Right lobe of liver (tissue), 6 donors: ENCODE measurements at regions not wholly inside any gene's neighbourhood (a gene's known extent, or its start where the extent isn't known, plus 50 kb on each side); places are given as distances from the start of the nearest gene placed in this dataset.

Experiments used
- ATAC-seq, 4 donors: fragments of 200-7000 bp; cut with Tn5 transposase; one replicate each; pipeline ENCODE4 v1.9.1; 2020; ENCODE audit warnings: mild to moderate bottlenecking in 4 of 4, moderate library complexity in 4 of 4
- DNase-seq, 3 donors: peaks; one replicate each; pipeline ENCODE4 v3.0.0-alpha.2; 2020
- H3K27ac ChIP-seq, 3 donors: fragments of 200-600 bp; one replicate each; pipeline ENCODE4 v1.8.0; 2022
- H3K27me3 ChIP-seq, 2 donors: fragments of 200-600 bp; one replicate each; pipeline ENCODE4 v1.8.0; 2022
- H3K36me3 ChIP-seq, 4 donors: fragments of 200-600 bp; sonication (generic) in 1 of 4; one replicate each; pipeline versions ENCODE4 v1.5.1 to v1.8.0; 2017 to 2022; ENCODE audit warnings: control low read depth in 1 of 4
- H3K4me1 ChIP-seq, 4 donors: fragments of 200-600 bp; sonication (generic) in 1 of 4; one replicate each; pipeline versions ENCODE4 v1.5.1 to v1.8.0; 2017 to 2022; ENCODE audit warnings: control low read depth in 1 of 4
- H3K4me3 ChIP-seq, 3 donors: fragments of 200-600 bp; one replicate each; pipeline ENCODE4 v1.8.0; 2022
- H3K9me3 ChIP-seq, 4 donors: fragments of 200-600 bp; sonication (generic) in 1 of 4; one replicate each; pipeline versions ENCODE4 v1.5.1 to v1.8.0; 2017 to 2022; ENCODE audit warnings: control low read depth in 1 of 4
- POLR2A ChIP-seq: fragments of 450-650 bp; IDR thresholded peaks from one replicate; pipeline ENCODE4 v1.6.1; 2017; ENCODE audit warnings: antibody characterized with exemption, mild to moderate bottlenecking
- WGBS: methylation state at CpG from one replicate; pipeline ENCODE4 v1.1.6; 2018; ENCODE audit warnings: low coverage, low lambda C conversion rate; ENCODE audit not compliant: insufficient coverage; ENCODE audit errors: missing lambda C conversion rate; 5-methylcytosine and 5-hydroxymethylcytosine counted together
- intact Hi-C, 2 donors: fragments of 100-400 bp; cut with DNase I; formaldehyde crosslinking; loops; one replicate each; pipeline versions ENCODE4 v1.11.2 to v1.14.1; 2022
- TF ChIP-seq, protein P1 (sequence below), 4 donors: fragments of 200-600 bp in 3 of 4; fragments of 450-650 bp in 1 of 4; IDR thresholded peaks; one replicate each; pipeline versions ENCODE4 v1.5.1 to v1.8.0; 2016 to 2022; ENCODE audit warnings: antibody characterized with exemption in 4 of 4, mild to moderate bottlenecking in 2 of 4
- donor health status: DM: no; HTN: yes; CAD: no.
- donor health status: DM: no; HTN: no; CAD: no.
- donor health status: DM: no; HTN: no; CAD: no.
- donor health status: DM: no; HTN: yes; CAD: no.
- donor health status: DM: no; HTN: yes; CAD: no.

DNA sequence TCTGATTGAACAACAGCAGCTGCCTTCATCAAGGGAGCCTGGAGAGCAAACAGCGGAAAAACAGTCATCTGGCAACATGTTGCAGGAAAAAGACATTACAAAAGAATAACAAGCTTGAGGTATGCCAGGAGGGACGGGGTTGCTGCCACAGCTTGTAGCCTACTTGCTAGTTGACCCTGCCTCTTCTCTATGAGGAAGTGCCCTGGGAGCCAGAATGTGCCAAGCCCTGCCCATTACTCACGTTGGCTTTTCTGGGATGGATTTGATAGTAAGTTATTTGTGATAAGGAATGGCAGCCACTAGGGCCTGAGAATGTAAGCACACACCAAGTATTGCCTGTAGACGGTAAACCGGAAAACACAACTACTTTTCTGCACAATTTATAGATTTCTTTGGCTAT, 113.5 kb upstream of the KIRREL3 start:
- no peaks in the 10 kb centered on the region for H3K9me3 ChIP-seq
- H3K27ac ChIP-seq: no peak overlapping the region
- H3K36me3 ChIP-seq: no peaks in the 10 kb centered on the region

DNA sequence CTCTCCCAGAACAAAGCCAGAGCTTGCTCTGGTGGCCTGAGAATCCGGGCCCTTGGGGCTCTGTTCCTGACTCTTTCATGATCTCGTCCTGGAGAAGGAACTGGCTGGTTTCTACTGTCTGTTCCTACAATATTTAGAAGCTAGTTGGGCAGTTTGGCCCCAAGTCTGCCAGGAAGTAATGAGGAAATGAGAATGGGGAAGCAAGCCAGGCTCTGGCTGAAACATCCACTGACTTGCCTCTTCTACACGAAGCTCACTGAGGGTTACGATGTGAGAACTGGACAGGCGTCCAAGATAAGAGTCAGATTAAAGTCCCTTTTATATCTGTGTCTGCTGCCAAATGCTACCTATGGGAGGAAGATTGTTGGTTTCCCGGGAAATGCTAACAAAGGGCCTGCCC, 110.0 kb upstream of the KIRREL3 start:
- no peaks in the 10 kb centered on the region for H3K36me3 ChIP-seq
- intact Hi-C loops: no loop called here
- H3K4me1 ChIP-seq: peaks cover 0 to 16% (median 2%) of the 10 kb centered on the region in 4 donors
- DNase-seq (no peak), ATAC-seq (peak in 1 of 4 donors; percentile 6)
- 10% methylated on average over 5 of the region's 6 CpGs for WGBS
- H3K27ac ChIP-seq: no peak overlapping the region
- H3K9me3 ChIP-seq: no peaks in the 10 kb centered on the region
- no peak overlapping the region for H3K4me3 ChIP-seq
- no peak for TF ChIP-seq POLR2A
- TF ChIP-seq, protein P1, sequence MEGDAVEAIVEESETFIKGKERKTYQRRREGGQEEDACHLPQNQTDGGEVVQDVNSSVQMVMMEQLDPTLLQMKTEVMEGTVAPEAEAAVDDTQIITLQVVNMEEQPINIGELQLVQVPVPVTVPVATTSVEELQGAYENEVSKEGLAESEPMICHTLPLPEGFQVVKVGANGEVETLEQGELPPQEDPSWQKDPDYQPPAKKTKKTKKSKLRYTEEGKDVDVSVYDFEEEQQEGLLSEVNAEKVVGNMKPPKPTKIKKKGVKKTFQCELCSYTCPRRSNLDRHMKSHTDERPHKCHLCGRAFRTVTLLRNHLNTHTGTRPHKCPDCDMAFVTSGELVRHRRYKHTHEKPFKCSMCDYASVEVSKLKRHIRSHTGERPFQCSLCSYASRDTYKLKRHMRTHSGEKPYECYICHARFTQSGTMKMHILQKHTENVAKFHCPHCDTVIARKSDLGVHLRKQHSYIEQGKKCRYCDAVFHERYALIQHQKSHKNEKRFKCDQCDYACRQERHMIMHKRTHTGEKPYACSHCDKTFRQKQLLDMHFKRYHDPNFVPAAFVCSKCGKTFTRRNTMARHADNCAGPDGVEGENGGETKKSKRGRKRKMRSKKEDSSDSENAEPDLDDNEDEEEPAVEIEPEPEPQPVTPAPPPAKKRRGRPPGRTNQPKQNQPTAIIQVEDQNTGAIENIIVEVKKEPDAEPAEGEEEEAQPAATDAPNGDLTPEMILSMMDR (IDR thresholded peaks at IDR 0.05): no peak
- H3K27me3 ChIP-seq: no peaks in the 10 kb centered on the region

More for the DNA sequence above, 113.5 kb upstream of the KIRREL3 start:
- Histone ChIP-seq H3K4me3 (no peak overlapping the region), H3K27me3 (no peaks in the 10 kb centered on the region), H3K4me1 (peaks cover 0 to 9% (median 0%) of the 10 kb centered on the region in 4 donors)
- no peak for TF ChIP-seq POLR2A
- TF ChIP-seq, protein P1 (IDR thresholded peaks at IDR 0.05): no peak
- 53% methylated on average over 5 of the region's 5 CpGs for WGBS
- peak in 1 of 3 donors; percentile 31 for DNase-seq
- intact Hi-C loops: no loop called here
- ATAC-seq: peak in 2 of 4 donors; percentile 50 to 67

DNA sequence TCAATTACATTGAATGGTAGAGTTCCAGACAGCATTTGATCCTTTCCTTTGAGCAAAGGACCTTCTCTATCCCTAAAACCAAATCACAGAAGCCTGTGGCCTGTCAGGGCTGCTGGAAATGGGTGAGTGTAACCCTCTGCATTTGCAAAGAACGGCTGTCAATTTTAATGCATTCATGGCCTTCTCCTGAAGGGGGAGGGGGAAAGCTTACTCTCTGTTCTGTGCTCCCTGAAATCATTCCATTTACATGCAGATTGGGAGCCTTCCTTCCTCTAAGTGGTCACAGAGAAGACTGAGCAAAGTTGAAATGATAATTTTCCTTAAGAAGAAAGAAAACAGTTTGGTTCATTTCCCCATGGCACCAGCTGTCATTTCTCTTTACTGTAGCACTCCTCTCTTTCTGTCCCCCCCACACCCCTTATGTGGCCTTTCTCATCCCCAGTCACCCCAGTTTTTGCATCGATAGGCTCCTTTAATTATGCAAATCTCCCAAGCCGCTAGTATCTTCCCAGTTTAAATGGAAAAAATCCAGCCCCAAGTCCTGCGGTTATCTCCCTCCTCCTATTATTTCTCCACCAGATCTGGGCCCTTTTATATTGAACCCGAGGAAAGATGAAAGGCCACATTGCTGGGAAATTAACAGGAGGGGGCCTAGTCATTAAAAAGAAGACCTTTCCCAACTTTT, 109.4 kb upstream of the KIRREL3 start:
- Histone ChIP-seq H3K4me3 (no peak overlapping the region), H3K9me3 (no peaks in the 10 kb centered on the region), H3K4me1 (peaks cover 0 to 16% (median 2%) of the 10 kb centered on the region in 4 donors), H3K36me3 (no peaks in the 10 kb centered on the region), H3K27me3 (no peaks in the 10 kb centered on the region), H3K27ac (no peak overlapping the region)
- ATAC-seq: no peak
- 67% methylated on average over 5 of the region's 5 CpGs for WGBS
- intact Hi-C loops: no loop called here
- TF ChIP-seq, protein P1 (IDR thresholded peaks at IDR 0.05): no peak
- no peak for TF ChIP-seq POLR2A
- DNase-seq: no peak

DNA sequence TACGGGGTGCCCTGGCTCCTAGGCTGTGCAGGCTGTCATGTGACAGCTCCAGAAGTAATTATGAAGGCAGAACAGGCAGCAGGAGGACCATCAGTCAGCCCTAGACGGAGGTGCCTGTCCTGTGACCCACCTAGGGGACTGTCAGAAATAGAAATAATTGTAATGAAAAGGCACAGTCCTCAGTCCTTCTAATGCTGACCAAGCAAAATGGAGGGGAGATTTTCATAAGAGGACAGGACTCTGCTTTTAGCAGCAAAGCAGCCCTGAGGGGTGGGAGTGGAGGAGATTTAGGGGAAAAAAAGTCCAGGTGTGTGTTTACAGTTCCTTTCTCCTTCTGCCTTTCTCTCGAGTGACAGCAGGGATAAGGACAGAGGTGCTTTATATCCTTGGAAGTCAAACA, 108.3 kb upstream of the KIRREL3 start:
- Histone ChIP-seq H3K27ac (no peak overlapping the region), H3K27me3 (no peaks in the 10 kb centered on the region), H3K4me1 (peaks cover 0 to 24% (median 7%) of the 10 kb centered on the region in 4 donors), H3K36me3 (no peaks in the 10 kb centered on the region), H3K4me3 (no peak overlapping the region), H3K9me3 (no peaks in the 10 kb centered on the region)
- ATAC-seq: no peak
- TF ChIP-seq, protein P1 (IDR thresholded peaks at IDR 0.05): no peak
- TF ChIP-seq POLR2A: no peak
- intact Hi-C loops: no loop called here
- DNase-seq: no peak
- 100% methylated on average over 1 of the region's 3 CpGs for WGBS
